Uterus (tissue), 3 donors: ENCODE measurements at regions not wholly inside any gene's neighbourhood (a gene's known extent, or its start where the extent isn't known, plus 50 kb on each side); places are given as distances from the start of the nearest gene placed in this dataset.

Experiments
- DNase-seq, 2 donors: peaks; one replicate each; pipeline ENCODE4 v3.0.0-alpha.2; 2019 to 2020
- H3K27ac ChIP-seq, 2 donors: fragments of 200-600 bp; sonication (generic); 1 replicate in 1 of 2; 2 replicates in 1 of 2; pipeline ENCODE4 v1.5.1; 2016 to 2018
- H3K27me3 ChIP-seq, 2 donors: fragments of 200-600 bp; sonication (generic); one replicate each; pipeline ENCODE4 v1.5.1; 2018 to 2019; ENCODE audit warnings: control low read depth in 1 of 2
- H3K36me3 ChIP-seq, 2 donors: fragments of 200-600 bp; sonication (generic); one replicate each; pipeline ENCODE4 v1.5.1; 2019; ENCODE audit warnings: control low read depth in 1 of 2
- H3K4me1 ChIP-seq, 2 donors: fragments of 200-600 bp; sonication (generic); one replicate each; pipeline ENCODE4 v1.5.1; 2018 to 2019; ENCODE audit warnings: control low read depth in 1 of 2
- H3K4me3 ChIP-seq, 2 donors: fragments of 200-600 bp; sonication (generic); 1 replicate in 1 of 2; 2 replicates in 1 of 2; pipeline ENCODE4 v1.5.1; 2018 to 2019; ENCODE audit warnings: mild to moderate bottlenecking in 1 of 2
- H3K9me3 ChIP-seq, 2 donors: fragments of 200-600 bp; sonication (generic); one replicate each; pipeline ENCODE4 v1.5.1; 2019; ENCODE audit warnings: control low read depth in 1 of 2
- POLR2A ChIP-seq, 2 donors: fragments of 450-650 bp; IDR thresholded peaks; one replicate each; pipeline ENCODE4 v1.6.1; 2016; ENCODE audit warnings: antibody characterized with exemption in 2 of 2, mild to moderate bottlenecking in 1 of 2, moderate library complexity in 1 of 2
- intact Hi-C: fragments of 100-400 bp; cut with DNase I; formaldehyde crosslinking; loops from one replicate; pipeline ENCODE4 v1.15.1; 2023; ENCODE audit warnings: low total_unique reads
- TF ChIP-seq, protein P1 (sequence below), 4 experiments: fragments of 200-600 bp in 2 of 4; fragments of 450-650 bp in 2 of 4; sonication (generic) in 2 of 4; IDR thresholded peaks; one replicate each; pipeline ENCODE4 v1.5.1; 2016 to 2019; ENCODE audit warnings: antibody characterized with exemption in 4 of 4, mild to moderate bottlenecking in 2 of 4, moderate library complexity in 1 of 4
- donor health status: DM: yes; HTN: yes; CAD: no.

DNA sequence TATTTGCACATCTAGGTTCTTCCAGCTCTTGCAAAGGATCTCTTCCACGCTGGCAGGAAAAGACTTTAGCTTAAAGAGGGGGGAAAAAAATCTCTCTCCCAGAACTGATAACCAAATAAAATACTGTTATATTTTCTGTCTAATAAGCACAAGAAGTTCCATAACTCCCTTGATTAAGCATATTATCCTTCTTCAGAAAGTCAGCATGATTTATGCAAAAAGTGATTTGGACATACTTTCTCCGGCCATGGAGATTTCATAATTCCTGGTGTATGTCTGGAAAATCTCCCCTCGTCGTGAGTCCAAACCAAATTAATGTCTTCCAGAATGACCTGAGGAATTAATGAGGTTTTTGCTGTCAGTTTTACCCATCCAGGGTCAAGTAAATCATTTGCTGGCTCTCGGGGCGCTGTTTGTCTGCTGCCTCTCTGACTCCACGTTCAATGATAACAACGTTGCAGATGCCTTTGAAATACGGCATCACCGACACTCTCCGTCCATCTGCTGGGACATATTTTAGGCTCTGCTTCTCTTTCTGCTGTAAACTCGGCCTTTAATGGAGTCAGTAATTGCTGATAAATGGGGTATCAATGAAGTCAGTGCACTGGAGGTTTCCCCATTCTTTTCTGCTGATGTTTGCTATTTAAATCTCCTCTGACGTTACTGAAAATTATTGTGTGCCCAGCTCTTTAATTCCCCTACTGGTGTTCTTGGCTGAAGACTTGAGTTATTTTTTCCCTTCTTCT, 112.9 kb downstream of the HLX start:
- Histone ChIP-seq H3K27me3 (peaks cover 6 to 17% of the 10 kb centered on the region in 2 donors), H3K9me3 (no peaks in the 10 kb centered on the region), H3K4me1 (no peaks in the 10 kb centered on the region), H3K27ac (peak overlapping the region in 1 of 2 donors; percentile 35), H3K4me3 (no peak overlapping the region), H3K36me3 (no peaks in the 10 kb centered on the region)
- intact Hi-C loops, result no loop called here
- DNase-seq, result peak; percentile 34 to 57
- no peak for TF ChIP-seq POLR2A (IDR thresholded peaks at IDR 0.05)
- TF ChIP-seq, protein P1, sequence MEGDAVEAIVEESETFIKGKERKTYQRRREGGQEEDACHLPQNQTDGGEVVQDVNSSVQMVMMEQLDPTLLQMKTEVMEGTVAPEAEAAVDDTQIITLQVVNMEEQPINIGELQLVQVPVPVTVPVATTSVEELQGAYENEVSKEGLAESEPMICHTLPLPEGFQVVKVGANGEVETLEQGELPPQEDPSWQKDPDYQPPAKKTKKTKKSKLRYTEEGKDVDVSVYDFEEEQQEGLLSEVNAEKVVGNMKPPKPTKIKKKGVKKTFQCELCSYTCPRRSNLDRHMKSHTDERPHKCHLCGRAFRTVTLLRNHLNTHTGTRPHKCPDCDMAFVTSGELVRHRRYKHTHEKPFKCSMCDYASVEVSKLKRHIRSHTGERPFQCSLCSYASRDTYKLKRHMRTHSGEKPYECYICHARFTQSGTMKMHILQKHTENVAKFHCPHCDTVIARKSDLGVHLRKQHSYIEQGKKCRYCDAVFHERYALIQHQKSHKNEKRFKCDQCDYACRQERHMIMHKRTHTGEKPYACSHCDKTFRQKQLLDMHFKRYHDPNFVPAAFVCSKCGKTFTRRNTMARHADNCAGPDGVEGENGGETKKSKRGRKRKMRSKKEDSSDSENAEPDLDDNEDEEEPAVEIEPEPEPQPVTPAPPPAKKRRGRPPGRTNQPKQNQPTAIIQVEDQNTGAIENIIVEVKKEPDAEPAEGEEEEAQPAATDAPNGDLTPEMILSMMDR (IDR thresholded peaks at IDR 0.05), result no peak

DNA sequence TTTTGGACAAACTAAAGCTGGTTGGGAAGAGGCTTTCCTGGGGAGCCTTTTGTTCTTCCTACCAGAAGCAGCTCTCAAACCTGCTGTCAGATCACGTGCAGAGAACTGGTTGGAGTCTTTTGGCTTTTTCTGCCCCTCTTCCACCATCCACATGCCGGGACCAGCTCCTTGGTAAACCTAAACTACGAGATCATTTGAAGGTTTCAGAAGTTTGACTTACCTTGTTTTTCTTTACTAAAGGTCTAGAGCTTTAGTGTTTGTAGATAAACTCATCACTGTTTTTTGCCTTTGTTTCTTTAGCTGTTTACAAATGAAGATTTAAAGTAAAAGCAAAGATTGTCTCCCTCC, 113.4 kb downstream of the HLX start:
- no peaks in the 10 kb centered on the region for H3K36me3 ChIP-seq
- H3K27me3 ChIP-seq, result peaks cover 6 to 11% of the 10 kb centered on the region in 2 donors
- H3K4me1 ChIP-seq, result no peaks in the 10 kb centered on the region
- intact Hi-C loops, result no loop called here
- no peak overlapping the region for H3K4me3 ChIP-seq
- peak overlapping the region in 1 of 2 donors; percentile 35 for H3K27ac ChIP-seq
- no peaks in the 10 kb centered on the region for H3K9me3 ChIP-seq
- TF ChIP-seq, protein P1 (IDR thresholded peaks at IDR 0.05), result no peak
- TF ChIP-seq POLR2A (IDR thresholded peaks at IDR 0.05), result no peak
- no peak for DNase-seq

DNA sequence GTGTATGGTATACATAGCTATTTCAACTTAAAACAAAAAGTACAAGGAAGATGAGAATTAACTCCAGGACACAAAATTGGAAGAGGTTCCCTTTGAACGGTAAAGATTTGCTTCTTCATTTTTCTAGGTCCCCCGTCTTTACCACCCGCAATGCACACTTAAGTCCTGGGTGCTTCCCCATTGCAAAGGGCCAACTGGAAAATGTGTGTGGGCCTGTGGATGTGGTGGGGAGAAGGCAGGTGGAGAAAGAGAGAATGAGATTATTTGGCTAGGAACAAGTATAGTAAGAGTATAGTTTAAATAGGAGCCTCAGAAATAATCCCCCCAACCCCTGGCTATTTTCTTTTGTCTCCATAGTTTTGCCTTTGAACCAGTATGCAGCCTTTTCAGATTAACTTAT, 115.4 kb downstream of the HLX start:
- no peaks in the 10 kb centered on the region for H3K27me3 ChIP-seq
- intact Hi-C loops, result no loop called here
- TF ChIP-seq, protein P1 (IDR thresholded peaks at IDR 0.05), result no peak
- TF ChIP-seq POLR2A (IDR thresholded peaks at IDR 0.05), result no peak
- no peaks in the 10 kb centered on the region for H3K36me3 ChIP-seq
- H3K4me3 ChIP-seq, result no peak overlapping the region
- DNase-seq, result no peak
- no peak overlapping the region for H3K27ac ChIP-seq
- H3K9me3 ChIP-seq, result no peaks in the 10 kb centered on the region
- H3K4me1 ChIP-seq, result no peaks in the 10 kb centered on the region

DNA sequence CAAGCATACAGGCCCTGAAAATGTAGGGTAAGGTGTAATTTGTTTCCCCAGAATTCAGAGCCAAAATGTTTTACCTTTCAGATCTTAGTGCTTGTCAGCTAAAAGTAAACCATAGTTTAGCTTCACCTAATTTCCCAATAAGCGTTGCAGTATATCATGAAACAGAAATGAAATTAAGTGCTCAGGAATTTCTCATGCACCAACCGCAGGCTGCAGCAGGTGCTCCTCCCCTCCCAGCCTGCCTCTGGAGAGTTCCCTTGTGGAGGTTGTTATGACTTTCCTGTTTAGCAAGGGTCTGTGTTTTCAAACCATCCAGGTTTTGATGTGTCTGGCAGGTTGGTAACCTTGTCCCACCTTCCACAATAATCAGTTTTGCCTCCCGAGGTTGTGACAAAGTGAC, 118.5 kb downstream of the HLX start:
- no peak for DNase-seq
- no peak for TF ChIP-seq POLR2A (IDR thresholded peaks at IDR 0.05)
- TF ChIP-seq, protein P1 (IDR thresholded peaks at IDR 0.05), result no peak
- Histone ChIP-seq H3K27me3 (no peaks in the 10 kb centered on the region), H3K4me3 (no peak overlapping the region), H3K9me3 (no peaks in the 10 kb centered on the region), H3K27ac (no peak overlapping the region), H3K36me3 (no peaks in the 10 kb centered on the region), H3K4me1 (no peaks in the 10 kb centered on the region)
- intact Hi-C loops, result no loop called here

DNA sequence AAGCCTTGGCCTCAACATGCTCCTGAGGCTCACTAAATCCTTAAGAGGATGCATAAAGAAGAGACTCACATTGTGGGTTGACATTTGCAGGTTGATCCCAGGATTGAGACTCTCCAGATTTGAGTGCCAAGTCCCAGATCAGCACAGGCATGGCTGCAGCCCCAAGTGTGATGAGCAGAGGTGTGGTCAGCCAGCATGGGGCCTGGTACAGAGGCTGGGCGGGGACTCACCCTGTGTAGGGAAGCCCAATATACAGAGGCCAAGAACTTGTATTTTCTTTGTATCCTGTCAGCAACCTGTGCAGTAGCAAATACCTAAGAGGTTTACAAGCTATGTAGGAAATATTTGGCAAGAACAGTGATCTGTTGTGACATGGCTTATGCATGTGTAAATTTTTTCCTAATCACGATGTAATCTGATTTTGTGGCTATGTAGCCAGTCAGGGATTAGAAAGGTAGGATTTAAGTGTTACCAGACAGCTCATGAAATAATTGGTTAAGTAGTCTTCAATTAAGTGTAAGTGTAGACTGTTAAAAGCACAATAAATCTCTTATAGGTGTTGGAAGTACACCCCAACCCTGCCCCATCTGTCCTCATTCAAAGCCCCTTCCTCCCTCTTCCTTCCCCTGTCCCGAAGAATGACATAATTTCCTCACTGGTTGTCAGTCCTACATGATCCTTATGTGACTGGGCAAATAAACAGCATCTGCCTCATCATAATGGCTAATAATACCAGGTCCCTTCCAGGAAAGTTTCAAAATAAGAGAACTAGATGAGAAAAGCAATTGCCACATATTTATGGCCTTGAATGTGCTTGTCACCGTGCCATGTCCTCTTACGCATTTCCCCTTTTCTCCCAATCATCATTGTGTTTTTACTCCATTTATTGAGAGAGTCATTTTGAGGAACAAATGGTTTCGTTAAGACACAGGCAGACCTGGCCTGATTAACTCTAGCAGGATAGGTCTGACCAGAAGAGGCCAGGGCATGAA, 120.9 kb downstream of the HLX start:
- Histone ChIP-seq H3K27ac (no peak overlapping the region), H3K27me3 (no peaks in the 10 kb centered on the region), H3K4me3 (no peak overlapping the region), H3K4me1 (no peaks in the 10 kb centered on the region), H3K36me3 (no peaks in the 10 kb centered on the region), H3K9me3 (no peaks in the 10 kb centered on the region)
- intact Hi-C loops, result no loop called here
- no peak for TF ChIP-seq POLR2A (IDR thresholded peaks at IDR 0.05)
- TF ChIP-seq, protein P1 (IDR thresholded peaks at IDR 0.05), result no peak
- no peak for DNase-seq
